HG03066 (cell line): ENCODE measurements at regions not wholly inside any gene's neighbourhood (a gene's known extent, or its start where the extent isn't known, plus 50 kb on each side); places are given as distances from the start of the nearest gene placed in this dataset.

Experiments
- ATAC-seq: cut with Tn5 transposase; IDR thresholded peaks from one replicate; pipeline ENCODE4 v1.9.1; 2021; ENCODE audit warnings: low read depth; ENCODE audit not compliant: unreplicated experiment

- no peak for ATAC-seq
Measured at GRCh38 chr13:103542648-103543047, 476.4 kb upstream of the SLC10A2 start.

DNA sequence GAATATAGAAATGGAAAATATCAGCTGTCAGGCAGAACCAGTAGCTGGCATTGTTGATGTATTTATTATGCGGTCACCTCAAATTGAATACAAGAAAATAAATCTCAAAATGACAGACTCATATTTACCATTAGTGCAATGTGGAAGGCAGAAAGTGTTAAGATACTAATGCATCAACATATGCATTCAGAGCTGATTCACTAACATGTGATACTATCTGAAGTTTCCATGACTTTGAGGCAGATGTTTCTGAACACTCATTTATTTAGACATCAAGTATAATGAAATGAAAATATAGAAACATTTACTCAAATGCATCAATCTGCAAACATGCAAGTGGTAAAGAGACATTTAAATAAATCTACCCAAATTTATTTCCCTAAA, 474.2 kb upstream of the SLC10A2 start:
- ATAC-seq: no peak

DNA sequence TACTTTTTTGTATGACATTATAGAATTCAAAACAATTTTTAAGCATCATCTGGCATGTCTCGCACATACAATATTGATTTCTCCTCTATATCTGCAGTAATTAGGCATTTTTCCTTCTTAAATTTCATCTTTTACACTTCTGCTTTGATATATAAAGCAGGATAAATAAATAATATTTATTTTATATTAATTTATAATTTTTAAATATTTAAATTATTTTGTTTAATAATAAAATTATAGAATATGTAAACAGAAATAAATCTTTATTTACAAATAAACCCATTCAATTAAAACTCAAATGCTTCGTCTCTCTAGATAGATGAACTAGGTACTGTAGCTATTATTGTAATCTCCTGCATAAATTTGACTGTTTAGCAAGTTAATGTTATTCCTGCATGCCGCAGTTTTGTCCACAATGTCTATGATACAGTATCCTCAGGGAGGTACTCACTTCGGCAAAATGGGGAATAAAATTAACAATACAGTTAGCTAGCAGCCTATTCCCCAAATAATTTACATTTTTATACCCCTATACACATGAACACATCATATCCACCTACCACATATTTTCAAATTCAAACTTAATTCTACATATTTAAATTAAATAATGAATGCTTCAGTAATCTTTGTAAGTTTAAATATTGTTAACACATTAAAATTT, 473.6 kb upstream of the SLC10A2 start:
- ATAC-seq: no peak

- ATAC-seq: no peak
Measured at GRCh38 chr13:103539265-103539664, 473.0 kb upstream of the SLC10A2 start.

DNA sequence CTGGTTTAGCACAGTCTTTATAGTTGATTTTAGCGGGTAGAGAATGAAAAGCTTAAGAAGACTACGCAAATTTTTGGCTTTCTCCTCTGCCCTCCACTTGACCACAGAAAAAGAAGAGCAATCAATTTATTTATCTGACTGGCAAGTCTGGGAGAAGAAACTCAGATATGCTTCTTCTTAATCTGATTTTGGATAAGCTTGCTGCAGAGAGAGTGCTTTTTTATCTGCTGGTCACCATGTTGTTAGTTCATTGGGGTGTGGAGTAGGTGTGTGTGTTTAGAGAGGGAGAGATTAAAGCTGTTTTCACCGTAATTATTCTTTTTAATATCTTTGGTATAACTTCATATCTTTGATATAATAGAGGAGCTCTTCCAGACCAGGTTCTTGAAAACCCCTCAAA, 471.4 kb upstream of the SLC10A2 start:
- ATAC-seq: no peak

DNA sequence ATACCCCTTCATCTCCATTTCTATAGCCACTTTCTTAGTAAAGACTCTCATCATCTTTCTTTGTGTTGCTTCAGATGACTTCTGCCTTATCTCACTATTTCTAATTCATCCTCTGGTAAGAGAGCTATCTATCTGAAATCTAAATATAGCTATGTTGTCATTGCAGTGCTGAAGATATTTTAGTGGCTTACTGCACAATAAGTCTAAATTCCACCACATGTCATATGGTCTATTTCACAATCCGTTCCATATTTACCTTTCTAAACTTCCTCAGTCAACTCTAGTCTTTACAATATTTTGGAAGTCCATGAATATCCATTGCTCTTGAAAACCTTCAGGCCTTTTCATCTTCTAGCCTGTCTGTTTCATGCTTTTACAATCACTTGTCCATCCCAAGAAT, 465.1 kb upstream of the SLC10A2 start:
- no peak for ATAC-seq

DNA sequence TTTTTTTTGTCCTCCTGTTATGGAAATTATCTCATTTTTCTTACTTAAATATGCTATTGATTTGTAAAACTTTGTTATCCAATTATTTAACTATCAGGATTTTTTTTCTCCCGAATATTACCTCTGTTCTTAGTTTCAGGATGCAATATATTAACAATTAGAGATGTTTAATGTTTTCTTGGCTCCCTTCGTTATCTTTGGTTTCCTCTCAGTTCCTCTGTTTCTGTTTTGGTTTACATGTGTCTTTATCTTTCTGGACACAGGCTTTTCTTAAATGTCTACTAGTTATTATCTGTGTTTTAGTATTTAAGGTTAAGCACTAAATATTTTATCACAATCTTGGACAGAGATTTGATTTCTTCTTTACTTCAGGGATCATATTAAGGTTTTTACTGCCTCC, 462.2 kb upstream of the SLC10A2 start:
- ATAC-seq: no peak

DNA sequence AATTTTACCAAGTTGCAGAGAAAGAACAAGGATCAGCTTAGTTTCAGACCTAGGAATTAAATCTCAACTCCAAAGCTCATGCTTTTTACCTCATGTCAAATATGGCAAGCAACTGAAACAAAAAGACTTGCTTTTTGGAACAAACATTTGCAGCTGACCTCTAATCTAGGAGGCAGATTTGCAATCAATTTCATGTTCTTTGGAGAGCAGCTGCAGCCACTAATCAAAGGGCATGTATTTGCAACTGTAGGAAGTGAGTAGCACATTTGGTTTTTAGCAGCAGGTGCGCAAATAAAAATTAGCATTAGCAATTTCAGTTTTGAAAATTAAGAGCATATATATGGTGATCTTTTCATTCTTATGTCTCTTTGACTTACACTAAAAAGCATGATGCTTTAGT, 459.3 kb upstream of the SLC10A2 start:
- ATAC-seq: no peak

DNA sequence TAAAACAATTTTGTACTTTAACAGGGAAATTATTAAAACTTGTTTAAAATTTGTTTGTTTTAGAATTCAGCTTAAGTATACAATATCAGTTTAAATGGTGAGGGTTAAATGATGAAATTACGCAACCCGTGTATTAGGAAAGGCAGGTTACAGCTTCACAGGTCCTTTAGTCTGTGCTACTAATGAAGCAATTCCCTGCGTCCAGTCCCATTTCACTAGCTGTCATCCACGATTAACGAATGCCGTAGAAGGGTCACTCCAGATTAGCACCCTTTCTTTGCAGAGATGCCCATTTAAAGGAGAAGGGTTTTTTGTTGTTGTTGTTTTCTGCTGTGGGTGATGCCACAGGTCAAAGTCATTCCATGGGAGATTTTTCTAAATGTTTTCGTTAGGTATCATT, 457.6 kb upstream of the SLC10A2 start:
- no peak for ATAC-seq

GRCh38 chr13:103521532-103521931, 455.3 kb upstream of the SLC10A2 start:
- ATAC-seq: no peak

DNA sequence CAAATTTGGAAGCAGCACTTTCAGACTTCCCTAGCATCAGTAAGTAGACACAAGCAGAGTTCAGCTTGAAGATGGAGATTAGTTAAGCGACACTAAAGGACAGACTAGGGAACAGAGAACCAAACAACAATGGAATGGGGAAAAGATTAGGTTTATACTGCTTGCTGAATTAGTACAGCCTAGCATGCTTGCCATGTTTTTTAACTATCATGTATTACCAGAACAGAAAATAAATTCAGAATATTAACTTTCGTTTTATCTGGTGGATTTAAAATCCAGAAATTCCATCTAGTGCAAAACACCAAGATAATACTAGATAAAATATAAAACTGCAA, 451.5 kb upstream of the SLC10A2 start:
- no peak for ATAC-seq

DNA sequence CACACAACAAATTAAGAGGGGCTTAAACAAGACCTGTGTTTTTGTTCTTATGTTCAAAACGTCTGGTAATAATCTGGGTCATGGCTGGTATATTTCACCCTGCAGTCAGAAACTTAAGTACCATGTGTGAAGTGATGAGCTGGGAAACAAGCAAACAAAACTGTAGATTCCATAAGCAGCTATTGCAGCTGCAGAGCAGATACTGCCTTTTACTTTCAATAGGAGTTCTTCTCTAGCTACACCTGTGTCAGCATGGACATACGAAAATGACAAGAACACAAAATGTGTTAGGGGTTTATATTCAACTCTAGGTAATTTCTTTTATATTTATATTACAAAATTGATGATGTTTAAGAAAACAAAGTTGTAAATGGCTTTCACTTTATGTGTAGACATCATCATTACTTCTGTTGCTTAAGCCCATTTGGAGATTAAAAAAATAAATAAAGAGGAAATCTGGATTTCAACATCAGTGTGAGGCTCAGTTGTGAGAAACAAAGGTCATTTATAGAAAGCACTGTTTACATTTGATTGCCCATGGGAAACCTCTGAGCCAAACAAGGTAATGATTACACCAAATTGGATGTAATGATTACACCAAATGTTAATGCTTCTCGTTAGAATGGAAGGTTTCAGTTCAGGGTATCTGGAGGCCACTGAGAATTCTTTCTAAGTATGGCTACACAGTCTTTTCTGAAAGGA, 451.0 kb upstream of the SLC10A2 start:
- peak; percentile 84 for ATAC-seq

DNA sequence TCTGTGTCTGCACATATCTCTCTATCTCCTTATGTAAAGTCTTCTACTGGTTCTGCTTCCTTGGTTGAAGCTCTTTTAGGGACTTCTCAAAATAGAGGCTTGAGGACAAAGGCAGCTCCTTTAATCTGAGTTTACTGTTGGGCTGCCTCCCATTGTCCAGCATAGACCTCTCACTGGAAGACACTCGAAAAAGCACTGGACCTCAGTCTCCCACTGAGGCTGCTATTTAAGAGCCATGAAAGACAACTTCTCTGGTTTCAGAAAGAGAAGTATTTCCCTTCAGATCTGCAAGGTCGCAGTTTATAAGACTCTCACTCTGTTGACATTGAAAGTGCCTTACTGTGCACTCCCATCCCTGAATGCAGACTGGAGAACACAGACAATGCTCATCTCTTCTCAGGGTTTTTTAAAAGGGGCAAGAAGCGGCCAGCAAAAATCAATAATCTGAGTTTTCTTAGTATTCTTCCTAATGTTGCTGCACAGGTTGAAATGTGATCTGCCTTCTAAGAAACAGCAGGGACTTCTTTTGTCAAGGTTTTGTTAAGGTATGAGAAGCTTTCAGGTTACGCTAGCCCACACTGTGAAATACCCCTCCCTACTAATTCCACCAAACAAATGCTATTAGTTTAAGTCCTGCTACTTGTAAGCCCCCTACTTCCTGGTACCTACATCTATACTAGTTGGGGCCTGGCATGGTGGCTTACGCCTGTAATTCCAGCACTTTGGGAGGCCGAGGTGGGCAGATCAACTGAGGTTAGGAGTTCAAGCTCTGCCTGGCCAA, 450.0 kb upstream of the SLC10A2 start:
- no peak for ATAC-seq

DNA sequence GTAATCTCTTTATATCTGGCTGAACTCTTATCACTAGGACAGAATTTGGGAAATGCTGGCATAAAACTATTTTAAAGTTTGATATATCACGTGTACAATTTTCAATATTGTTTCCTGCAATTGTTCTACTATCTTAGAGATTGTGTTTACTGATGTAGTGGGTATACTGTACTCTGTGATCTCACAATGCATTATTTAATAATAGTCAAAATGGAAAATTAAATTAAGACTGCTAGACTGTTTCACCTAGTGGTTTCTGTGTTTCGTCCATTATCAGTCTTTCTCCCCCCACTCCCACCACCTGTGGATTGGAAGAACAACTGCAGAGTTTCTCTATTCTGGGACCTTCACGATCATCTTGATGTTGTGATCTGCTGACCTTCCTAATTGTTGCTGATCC, 449.2 kb upstream of the SLC10A2 start:
- no peak for ATAC-seq

DNA sequence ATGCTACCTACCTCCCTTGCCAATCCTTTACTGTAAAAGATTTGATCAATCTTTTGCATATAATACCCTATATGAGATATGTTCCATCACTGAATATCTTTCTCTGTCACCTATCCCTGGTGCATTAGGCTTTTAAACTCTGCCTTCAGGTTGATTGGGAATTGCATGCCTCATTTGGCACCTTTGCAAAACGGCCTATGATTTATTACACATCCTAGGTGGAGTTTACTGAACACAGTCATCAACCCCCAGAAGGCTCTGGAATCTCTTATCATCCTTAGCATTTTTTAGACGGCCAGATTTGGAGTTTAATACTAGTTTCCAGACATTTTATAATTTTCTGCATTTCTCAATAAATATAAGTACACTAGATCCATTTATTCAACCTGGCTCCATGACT, 448.4 kb upstream of the SLC10A2 start:
- no peak for ATAC-seq

DNA sequence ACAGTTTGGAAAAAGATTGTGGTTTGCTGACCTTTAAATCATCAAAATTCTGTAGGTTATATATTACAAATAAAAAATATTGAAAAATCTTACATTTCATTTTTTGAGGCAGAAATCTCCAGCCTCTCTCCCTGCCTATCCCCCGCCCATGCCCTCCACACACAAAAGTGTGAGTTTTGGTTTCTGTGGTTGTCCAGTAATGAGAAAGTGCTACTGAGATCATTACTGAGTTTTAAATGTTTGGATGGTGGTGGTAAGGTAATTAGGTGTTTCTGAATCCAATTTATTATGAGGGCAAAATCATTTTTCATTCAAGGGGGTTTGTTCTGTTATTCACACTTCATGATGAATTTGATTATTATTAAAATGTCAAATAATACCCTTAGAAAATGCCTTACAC, 448.0 kb upstream of the SLC10A2 start:
- no peak for ATAC-seq

GRCh38 chr13:103510007-103510535, 443.9 kb upstream of the SLC10A2 start:
- ATAC-seq: no peak

- no peak for ATAC-seq
Measured at GRCh38 chr13:103497404-103497803, 431.2 kb upstream of the SLC10A2 start.

GRCh38 chr13:103487841-103488240, 421.6 kb upstream of the SLC10A2 start:
- ATAC-seq: no peak

GRCh38 chr13:103473081-103473480, 406.9 kb upstream of the SLC10A2 start:
- no peak for ATAC-seq

DNA sequence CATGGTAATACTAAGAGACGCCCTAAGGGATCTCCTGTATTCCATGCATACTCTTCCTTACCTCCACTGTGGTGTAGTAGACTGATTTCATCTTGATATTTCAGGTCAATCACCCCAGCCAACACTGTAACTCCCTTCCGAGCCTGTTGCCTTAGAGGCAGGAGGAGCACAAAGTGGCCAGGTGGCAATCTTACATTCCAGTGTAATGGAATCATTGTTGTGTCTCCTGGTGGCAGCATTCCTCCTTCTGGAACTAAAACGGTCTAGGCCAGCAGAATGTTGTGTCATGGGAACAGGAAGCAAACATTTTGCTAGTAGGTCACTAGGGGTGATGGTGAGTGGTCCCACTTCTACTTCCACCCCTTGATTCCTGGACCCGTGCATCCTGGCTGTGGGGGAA, 405.7 kb upstream of the SLC10A2 start:
- no peak for ATAC-seq

DNA sequence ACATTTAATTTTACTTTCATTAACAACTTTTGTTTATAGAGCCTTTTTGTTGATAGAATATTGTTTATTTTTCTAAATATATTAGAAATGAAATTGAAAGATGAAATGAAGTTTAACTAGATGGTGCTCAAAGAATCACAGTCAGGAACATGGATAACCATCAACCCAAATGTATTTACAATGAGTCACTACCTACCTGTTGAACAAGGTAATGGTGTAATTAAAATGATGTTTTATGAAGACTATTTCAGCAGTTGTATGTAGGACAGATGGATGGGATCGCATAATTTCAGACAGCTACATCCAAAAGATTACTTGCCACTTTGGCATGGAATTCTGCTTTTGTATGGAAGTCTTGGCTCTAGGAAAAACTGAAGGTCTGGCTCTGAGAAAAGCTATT, 403.6 kb upstream of the SLC10A2 start:
- ATAC-seq: no peak
